ENCODE measurements at regions not wholly inside any gene's neighbourhood (a gene's known extent, or its start where the extent isn't known, plus 50 kb on each side); places are given as distances from the start of the nearest gene placed in this dataset.

GRCh38 chr15:97691078-97691477 lies 269.4 kb upstream of the ARRDC4 start:
- in situ Hi-C loops (cut with HindIII; ENCODE audit: low pct_unique_long_range_greater_than_20kb, low sequenced_read_pairs), result no loop called here
- DNase-seq (ENCODE audit: low read depth, low spot score), result no peak

GRCh38 chr15:97691799-97692198 lies 268.7 kb upstream of the ARRDC4 start:
- in situ Hi-C loops (cut with HindIII; ENCODE audit: low pct_unique_long_range_greater_than_20kb, low sequenced_read_pairs), result no loop called here
- no peak for DNase-seq (ENCODE audit: low read depth, low spot score)

DNA sequence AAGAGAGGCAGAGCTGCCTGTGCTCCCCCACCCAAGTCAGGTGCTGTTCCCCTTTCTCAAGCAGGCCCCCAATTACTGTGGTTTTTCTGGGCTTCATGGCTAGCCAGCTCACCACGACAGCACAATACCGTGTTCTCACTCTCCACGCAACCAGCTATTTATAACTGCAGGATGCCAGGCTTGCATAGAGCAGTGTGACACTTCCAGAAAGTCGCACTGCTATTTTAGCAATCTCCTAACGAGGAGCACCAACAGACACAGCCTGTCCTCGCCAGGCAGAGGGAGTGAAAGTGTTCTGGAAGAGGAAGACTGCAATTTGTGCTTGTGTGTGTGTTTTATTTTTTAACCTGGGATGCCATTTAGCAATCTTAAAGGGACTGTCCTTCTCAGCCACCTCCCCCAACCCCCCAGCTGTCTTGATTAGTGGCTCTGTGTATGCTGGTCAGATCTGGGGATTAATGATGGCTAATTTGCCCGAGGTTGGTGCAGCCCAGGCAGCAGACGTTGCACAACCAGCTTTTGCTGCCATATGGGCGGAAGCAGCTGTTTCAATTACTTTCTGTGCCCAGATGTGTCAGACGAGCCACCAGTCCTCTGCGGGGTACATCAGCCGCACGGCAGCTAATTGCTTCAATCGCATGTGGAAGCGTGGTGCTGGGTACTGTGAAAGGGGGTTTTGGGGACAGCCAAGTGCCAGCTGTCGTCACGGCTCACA lies 268.0 kb upstream of the ARRDC4 start:
- no peak for DNase-seq (ENCODE audit: low read depth, low spot score)
- in situ Hi-C loops (cut with HindIII; ENCODE audit: low pct_unique_long_range_greater_than_20kb, low sequenced_read_pairs), result no loop called here

- in situ Hi-C loops (cut with HindIII; ENCODE audit: low pct_unique_long_range_greater_than_20kb, low sequenced_read_pairs), result no loop called here
- DNase-seq (ENCODE audit: low read depth, low spot score), result no peak
Observed at GRCh38 chr15:97694456-97694855, 266.0 kb upstream of the ARRDC4 start.

DNA sequence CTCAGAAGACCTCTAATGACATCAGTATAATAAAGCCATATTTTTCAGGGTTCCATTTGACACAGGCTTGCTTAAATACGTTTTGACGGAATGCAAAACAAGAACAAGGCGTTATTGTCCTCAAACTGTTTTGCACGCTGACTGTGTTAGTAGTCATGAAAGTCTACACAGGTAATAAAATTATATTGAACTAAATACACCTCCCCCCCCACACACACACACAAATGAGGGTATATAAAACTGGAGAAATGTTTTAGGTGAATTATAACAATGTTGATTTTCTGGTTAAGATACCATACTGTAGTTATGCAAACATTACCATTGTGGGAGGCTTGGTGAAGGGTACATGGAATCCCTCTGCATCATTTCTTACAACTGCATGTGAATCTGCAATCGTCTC lies 257.1 kb upstream of the ARRDC4 start:
- no peak for DNase-seq (ENCODE audit: low read depth, low spot score)
- in situ Hi-C loops (cut with HindIII; ENCODE audit: low pct_unique_long_range_greater_than_20kb, low sequenced_read_pairs), result no loop called here

DNA sequence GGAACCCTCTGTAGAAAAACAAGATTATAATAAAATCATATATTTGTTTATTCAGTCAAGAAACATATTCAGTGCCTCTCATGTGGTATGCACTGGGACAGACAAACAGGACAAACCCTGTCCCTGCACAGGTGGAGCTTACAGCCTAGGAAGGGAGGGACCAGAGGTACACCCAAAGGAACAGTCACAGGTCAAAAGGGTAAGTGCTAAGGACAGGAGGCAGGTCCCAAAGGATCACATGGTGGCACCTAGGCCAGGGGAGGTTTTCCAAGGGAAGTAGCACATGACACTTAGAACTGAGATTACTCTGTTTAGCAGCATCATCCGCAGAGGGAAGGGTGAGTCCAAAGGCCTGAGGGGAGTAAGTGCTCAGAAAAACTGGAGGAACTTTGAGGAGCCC lies 254.4 kb upstream of the ARRDC4 start:
- in situ Hi-C loops (cut with HindIII; ENCODE audit: low pct_unique_long_range_greater_than_20kb, low sequenced_read_pairs), result no loop called here
- DNase-seq (ENCODE audit: low read depth, low spot score), result no peak

DNA sequence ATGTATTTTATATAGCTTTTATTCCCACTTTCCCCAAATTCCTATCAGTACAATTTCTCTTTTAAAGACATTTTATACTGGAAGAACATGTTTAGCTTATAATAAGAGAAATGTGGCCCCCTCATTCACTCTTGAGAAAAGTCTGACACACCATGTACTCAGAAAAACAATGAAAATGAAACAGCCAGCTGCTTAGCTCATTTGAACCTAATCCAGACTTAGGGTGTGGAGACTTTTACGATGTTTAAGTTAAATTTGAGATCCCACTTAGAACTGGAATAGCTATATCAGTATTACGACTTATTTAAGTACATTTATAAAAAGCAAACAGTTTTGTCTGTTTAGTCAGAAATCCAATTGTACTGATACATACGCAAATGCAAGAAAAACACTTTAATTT lies 252.3 kb upstream of the ARRDC4 start:
- no peak for DNase-seq (ENCODE audit: low read depth, low spot score)
- in situ Hi-C loops (cut with HindIII; ENCODE audit: low pct_unique_long_range_greater_than_20kb, low sequenced_read_pairs), result no loop called here

- no peak for DNase-seq (ENCODE audit: low read depth, low spot score)
- in situ Hi-C loops (cut with HindIII; ENCODE audit: low pct_unique_long_range_greater_than_20kb, low sequenced_read_pairs), result no loop called here
Observed at GRCh38 chr15:97712530-97712929, 248.0 kb upstream of the ARRDC4 start.

GRCh38 chr15:97717806-97718205 lies 242.7 kb upstream of the ARRDC4 start:
- DNase-seq (ENCODE audit: low read depth, low spot score), result no peak
- in situ Hi-C loops (cut with HindIII; ENCODE audit: low pct_unique_long_range_greater_than_20kb, low sequenced_read_pairs), result no loop called here

- in situ Hi-C loops (cut with HindIII; ENCODE audit: low pct_unique_long_range_greater_than_20kb, low sequenced_read_pairs), result no loop called here
- DNase-seq (ENCODE audit: low read depth, low spot score), result no peak
Observed at GRCh38 chr15:97718509-97718908, 242.0 kb upstream of the ARRDC4 start.

DNA sequence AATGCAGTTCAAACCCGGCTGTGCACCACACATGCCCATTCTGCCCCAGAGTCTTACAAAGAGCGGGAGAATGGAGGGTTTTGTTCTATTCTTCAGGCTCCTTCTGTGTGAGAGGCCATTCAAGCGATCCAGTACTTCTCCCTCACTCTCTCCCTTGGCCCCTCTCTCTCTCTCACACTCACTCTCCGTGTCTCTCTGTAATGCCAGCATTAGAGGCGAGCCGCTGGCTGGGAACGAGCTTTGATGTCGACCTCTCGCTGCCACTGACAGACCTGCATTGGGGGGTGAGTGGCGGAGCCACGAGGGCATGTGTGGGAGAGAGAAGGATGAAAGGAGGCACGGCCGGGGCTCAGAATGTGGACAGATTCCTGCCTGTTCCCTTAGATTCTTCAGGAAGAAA lies 231.7 kb upstream of the ARRDC4 start:
- in situ Hi-C loops (cut with HindIII; ENCODE audit: low pct_unique_long_range_greater_than_20kb, low sequenced_read_pairs), result no loop called here
- DNase-seq (ENCODE audit: low read depth, low spot score), result peak; percentile 9

DNA sequence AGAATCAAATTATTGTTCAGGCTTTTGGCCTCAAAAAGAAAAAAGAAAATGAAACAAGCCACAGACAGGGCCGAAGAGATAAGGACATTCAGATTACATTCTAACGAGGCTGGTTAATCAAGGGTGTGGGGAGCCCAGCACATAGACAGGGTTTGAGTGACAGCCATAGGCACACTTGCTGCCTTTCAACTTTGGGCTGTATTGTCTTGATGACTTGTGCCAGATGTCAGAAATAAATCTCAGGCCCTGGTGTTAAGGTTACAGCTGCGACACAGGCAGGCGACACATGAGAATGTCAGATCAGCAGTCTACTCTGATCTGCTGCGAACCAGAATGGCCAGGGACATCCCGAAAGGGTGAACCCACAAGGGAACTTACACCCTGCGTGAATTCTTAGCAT lies 231.2 kb upstream of the ARRDC4 start:
- in situ Hi-C loops (cut with HindIII; ENCODE audit: low pct_unique_long_range_greater_than_20kb, low sequenced_read_pairs), result no loop called here
- no peak for DNase-seq (ENCODE audit: low read depth, low spot score)

DNA sequence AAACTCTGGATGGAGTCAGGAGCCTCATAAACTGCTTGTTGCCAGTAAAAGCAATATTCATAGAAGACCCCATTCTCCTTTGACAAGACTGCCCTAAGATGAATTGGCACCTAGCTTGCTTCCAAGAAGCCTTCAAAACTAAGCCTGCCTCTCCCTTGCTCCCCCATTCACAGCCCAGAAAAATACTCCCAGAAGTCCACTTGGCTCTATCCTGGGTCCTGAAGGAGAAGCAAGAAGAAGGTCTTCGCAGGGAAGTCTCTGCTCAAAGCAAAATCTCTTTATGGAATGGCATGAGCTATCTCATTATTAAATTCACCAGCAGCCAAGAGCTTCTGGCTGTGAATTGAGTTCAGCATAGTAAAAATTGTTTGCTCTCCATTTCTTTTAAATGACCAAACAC lies 230.2 kb upstream of the ARRDC4 start:
- in situ Hi-C loops (cut with HindIII; ENCODE audit: low pct_unique_long_range_greater_than_20kb, low sequenced_read_pairs), result no loop called here

DNA sequence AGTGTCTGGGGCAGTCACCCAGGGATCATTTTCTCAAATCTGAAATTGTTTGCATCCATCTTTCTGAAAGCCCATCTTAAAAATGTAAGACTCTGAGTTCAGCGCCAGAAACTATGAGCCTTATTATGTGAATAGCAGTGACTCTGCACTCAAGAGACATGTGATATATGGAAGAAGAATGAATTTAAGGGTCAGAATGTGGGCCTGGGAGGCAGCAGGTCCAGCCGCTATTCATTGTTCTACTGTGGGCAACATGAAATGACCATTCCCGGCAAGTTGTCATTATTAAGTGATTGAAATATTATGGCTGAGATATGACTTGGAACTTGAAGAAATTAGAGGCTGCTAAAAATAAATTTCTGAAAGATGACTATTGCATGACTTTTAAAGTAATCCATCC lies 228.6 kb upstream of the ARRDC4 start:
- in situ Hi-C loops (cut with HindIII; ENCODE audit: low pct_unique_long_range_greater_than_20kb, low sequenced_read_pairs), result no loop called here
- DNase-seq (ENCODE audit: low read depth, low spot score), result no peak

More for the DNA sequence above, 230.2 kb upstream of the ARRDC4 start:
- no peak for DNase-seq (ENCODE audit: low read depth, low spot score)

GRCh38 chr15:97733373-97733772 lies 227.1 kb upstream of the ARRDC4 start:
- in situ Hi-C loops (cut with HindIII; ENCODE audit: low pct_unique_long_range_greater_than_20kb, low sequenced_read_pairs), result no loop called here

DNA sequence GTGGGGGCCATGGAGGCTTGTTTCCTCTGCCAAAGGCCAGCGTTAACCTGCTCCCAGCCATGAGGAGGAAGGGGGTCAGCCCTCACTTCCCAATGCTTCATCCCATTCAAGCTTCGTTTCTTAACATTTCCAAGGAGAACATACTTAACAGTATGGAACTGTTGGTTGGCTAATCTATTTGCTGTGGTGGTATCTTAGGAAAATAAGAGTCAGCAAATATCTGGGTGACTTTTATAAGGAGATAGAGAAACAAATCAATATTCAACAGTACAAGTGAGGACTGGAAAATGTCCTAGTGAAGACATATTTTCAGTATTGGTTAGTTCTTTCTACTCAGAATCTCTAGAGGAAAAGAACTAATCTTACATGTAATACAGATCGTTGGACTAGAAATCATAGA lies 223.8 kb upstream of the ARRDC4 start:
- in situ Hi-C loops (cut with HindIII; ENCODE audit: low pct_unique_long_range_greater_than_20kb, low sequenced_read_pairs), result no loop called here
- DNase-seq (ENCODE audit: low read depth, low spot score), result no peak

More at GRCh38 chr15:97733373-97733772, 227.1 kb upstream of the ARRDC4 start:
- no peak for DNase-seq (ENCODE audit: low read depth, low spot score)

- in situ Hi-C loops (cut with HindIII; ENCODE audit: low pct_unique_long_range_greater_than_20kb, low sequenced_read_pairs), result no loop called here
Observed at GRCh38 chr15:97745481-97746071, 214.9 kb upstream of the ARRDC4 start.

DNA sequence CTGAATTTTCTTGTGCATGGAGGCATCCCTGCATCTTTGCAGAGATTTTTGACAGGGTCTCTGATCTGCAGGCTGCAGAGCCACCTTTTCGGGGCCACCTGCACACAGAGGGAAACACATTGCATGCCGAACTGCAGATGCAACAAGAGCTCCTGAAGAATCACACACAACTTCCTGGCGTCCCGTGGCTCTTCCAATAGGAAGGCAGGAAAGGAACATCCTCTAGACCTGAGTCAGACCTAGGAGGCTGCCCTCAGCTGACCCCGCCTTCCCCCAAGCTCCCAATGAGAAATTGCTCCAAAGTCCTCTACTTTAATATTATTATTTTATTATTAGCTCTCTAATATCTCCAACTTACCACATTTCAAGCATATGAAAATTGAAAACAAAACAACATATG lies 213.2 kb upstream of the ARRDC4 start:
- in situ Hi-C loops (cut with HindIII; ENCODE audit: low pct_unique_long_range_greater_than_20kb, low sequenced_read_pairs), result no loop called here
- peak; percentile 10 for DNase-seq (ENCODE audit: low read depth, low spot score)

More at GRCh38 chr15:97745481-97746071, 214.9 kb upstream of the ARRDC4 start:
- DNase-seq (ENCODE audit: low read depth, low spot score), result peak; percentile 78

DNA sequence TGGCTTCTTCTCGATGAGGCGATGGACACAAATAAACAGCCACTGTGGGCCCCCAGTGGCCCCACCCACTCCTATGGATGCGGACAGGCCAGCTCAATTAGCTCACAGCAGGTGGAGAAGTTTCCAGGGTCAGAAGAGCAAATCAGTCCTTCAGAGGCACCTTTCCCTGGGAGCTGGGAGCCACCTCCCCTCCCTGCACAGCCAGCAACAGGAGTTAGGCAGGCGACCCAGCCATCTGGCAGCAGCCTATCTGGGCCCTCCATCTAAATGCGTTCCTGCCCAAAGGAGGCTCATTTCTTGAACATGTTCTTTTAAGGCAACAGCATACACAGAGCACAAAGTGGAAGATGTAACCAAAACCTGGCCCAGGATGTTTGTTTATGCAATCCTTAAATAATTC lies 211.9 kb upstream of the ARRDC4 start:
- DNase-seq (ENCODE audit: low read depth, low spot score), result no peak
- in situ Hi-C loops (cut with HindIII; ENCODE audit: low pct_unique_long_range_greater_than_20kb, low sequenced_read_pairs), result no loop called here

Data from SK-MEL-5 (cell line).